GM23338 (cell line): ENCODE measurements at regions not wholly inside any gene's neighbourhood (a gene's known extent, or its start where the extent isn't known, plus 50 kb on each side); places are given as distances from the start of the nearest gene placed in this dataset.
"Not testable (repeated sequence)": the region's sequence is repeated elsewhere in the genome, so short reads cannot be mapped to it uniquely, and the experiment has no call there.

Source experiments
- ATAC-seq: fragments of 200-7000 bp; cut with Tn5 transposase; 3 replicates; pipeline ENCODE4 v1.9.1; 2020
- DNase-seq: peaks from one replicate; pipeline ENCODE4 v3.0.0-alpha.2; 2015; ENCODE audit warnings: low spot score
- H2AFZ ChIP-seq: fragments of 200-600 bp; sonication (generic); 2 replicates; pipeline ENCODE4 v1.8.0; 2016; ENCODE audit warnings: antibody characterized with exemption, mild to moderate bottlenecking, moderate library complexity
- H3F3A ChIP-seq: fragments of 200-600 bp; sonication (generic); replicated peaks from 2 replicates; pipeline ENCODE4 v1.8.0; 2017; ENCODE audit warnings: antibody characterized with exemption, mixed run types, low read depth
- H3K27ac ChIP-seq: fragments of 200-600 bp; sonication (generic); 2 replicates; pipeline ENCODE4 v1.6.1; 2016; ENCODE audit warnings: low read depth
- H3K27me3 ChIP-seq: fragments of 200-600 bp; sonication (generic); 2 replicates; pipeline ENCODE4 v1.8.0; 2016; ENCODE audit warnings: mild to moderate bottlenecking, mixed run types, moderate library complexity; ENCODE audit not compliant: insufficient read depth
- H3K36me3 ChIP-seq: fragments of 200-600 bp; sonication (generic); 2 replicates; pipeline ENCODE4 v1.8.0; 2016; ENCODE audit warnings: mild to moderate bottlenecking; ENCODE audit not compliant: insufficient read depth
- H3K4me1 ChIP-seq: fragments of 200-600 bp; sonication (generic); 2 replicates; pipeline ENCODE4 v1.8.0; 2016; ENCODE audit warnings: mild to moderate bottlenecking, moderate library complexity; ENCODE audit not compliant: insufficient read depth
- H3K4me2 ChIP-seq: fragments of 200-600 bp; sonication (generic); 2 replicates; pipeline ENCODE4 v1.7.1; 2017; ENCODE audit warnings: mixed run types
- H3K4me3 ChIP-seq: fragments of 200-600 bp; sonication (generic); 2 replicates; pipeline ENCODE4 v1.6.1; 2016; ENCODE audit warnings: mixed run types
- H3K79me2 ChIP-seq: fragments of 200-600 bp; sonication (generic); replicated peaks from 2 replicates; pipeline ENCODE4 v1.8.0; 2017; ENCODE audit warnings: mild to moderate bottlenecking; ENCODE audit not compliant: insufficient read depth
- H3K9me2 ChIP-seq: fragments of 200-600 bp; sonication (generic); 2 replicates; pipeline ENCODE4 v1.8.0; 2017; ENCODE audit not compliant: insufficient read depth
- H4K20me1 ChIP-seq: fragments of 200-600 bp; sonication (generic); replicated peaks from 2 replicates; pipeline ENCODE4 v1.8.0; 2017; ENCODE audit warnings: mild to moderate bottlenecking; ENCODE audit not compliant: insufficient read depth
- H3K27ac Mint-ChIP-seq: 2 replicates; pipeline ENCODE4 v1.8.0; 2020; ENCODE audit warnings: inconsistent platforms, mild to moderate bottlenecking, moderate library complexity, mixed read lengths
- H3K27me3 Mint-ChIP-seq: 3 replicates; pipeline ENCODE4 v1.8.0; 2022; ENCODE audit warnings: low read depth, mild to moderate bottlenecking, moderate library complexity, mixed read lengths, inconsistent platforms; ENCODE audit not compliant: insufficient read depth, poor library complexity
- H3K36me3 Mint-ChIP-seq: 3 replicates; pipeline ENCODE4 v1.8.0; 2021; ENCODE audit warnings: low read depth, mild to moderate bottlenecking, inconsistent platforms, moderate library complexity, mixed read lengths
- H3K4me1 Mint-ChIP-seq: 3 replicates; pipeline ENCODE4 v1.8.0; 2020; ENCODE audit warnings: mild to moderate bottlenecking, inconsistent platforms, mixed read lengths
- H3K4me3 Mint-ChIP-seq: 3 replicates; pipeline ENCODE4 v1.8.0; 2021; ENCODE audit warnings: moderate library complexity, mild to moderate bottlenecking, inconsistent platforms, mixed read lengths
- H3K9me3 Mint-ChIP-seq: 3 replicates; pipeline ENCODE4 v1.8.0; 2020; ENCODE audit warnings: moderate library complexity, mild to moderate bottlenecking, inconsistent platforms, mixed read lengths
- CTCF ChIP-seq, 2 experiments: fragments of 200-600 bp in 1 of 2; sonication (generic) in 1 of 2; conservative IDR thresholded peaks; 2 replicates each; pipeline versions ENCODE4 v1.5.1 to v1.6.1; 2016 to 2017; ENCODE audit warnings: antibody characterized with exemption in 2 of 2, low read depth in 2 of 2, mild to moderate bottlenecking in 2 of 2, moderate library complexity in 1 of 2
- ETS1 ChIP-seq: IDR thresholded peaks from 2 replicates; pipeline ENCODE4 v1.6.1; 2016; ENCODE audit warnings: antibody characterized with exemption
- EZH2phosphoT487 ChIP-seq: fragments of 200-600 bp; sonication (generic); IDR thresholded peaks from one replicate; pipeline ENCODE4 v1.8.1; 2018; ENCODE audit warnings: antibody characterized with exemption; ENCODE audit not compliant: unreplicated experiment
- NANOG ChIP-seq: IDR thresholded peaks from 2 replicates; pipeline ENCODE4 v1.6.1; 2016; ENCODE audit warnings: antibody characterized with exemption, borderline replicate concordance
- POLR2AphosphoS5 ChIP-seq: IDR thresholded peaks from 2 replicates; pipeline ENCODE4 v1.6.1; 2016; ENCODE audit warnings: antibody characterized with exemption, low read depth
- STAT1 ChIP-seq: IDR thresholded peaks from one replicate; pipeline ENCODE4 v1.6.1; 2016; ENCODE audit warnings: antibody characterized with exemption; ENCODE audit not compliant: unreplicated experiment
- ZNF114 ChIP-seq: fragments of 250-450 bp; sonication (Bioruptor Pico); IDR thresholded peaks from 2 replicates; pipeline ENCODE4 v1.5.0; 2020; ENCODE audit warnings: mild to moderate bottlenecking, moderate library complexity
- ZNF331 ChIP-seq: fragments of 250-450 bp; sonication (Bioruptor Pico); IDR thresholded peaks from 2 replicates; pipeline ENCODE4 v1.5.0; 2020; ENCODE audit warnings: low read depth, mild to moderate bottlenecking, moderate library complexity

GRCh38 chr1:78269591-78269990 lies 221.2 kb upstream of the PTGFR start (continued):
- TF ChIP-seq STAT1 (no peak), NANOG (no peak), CTCF (conservative IDR thresholded peaks at IDR 0.05; ENCODE audit: low read depth in 2 of 2) (no peak), ETS1 (no peak), ZNF331 (CRISPR knock-in tag) (no peak), EZH2phosphoT487 (no peak)

- H4K20me1 ChIP-seq, H3K27me3 Mint-ChIP-seq, H3K4me1 ChIP-seq, H3K4me2 ChIP-seq, H3K9me3 Mint-ChIP-seq, H3K4me3 Mint-ChIP-seq, H3K79me2 ChIP-seq, H2AFZ ChIP-seq, H3K36me3 ChIP-seq, H3K4me3 ChIP-seq, DNase-seq, H3F3A ChIP-seq, ATAC-seq, H3K27ac Mint-ChIP-seq, H3K9me2 ChIP-seq, H3K4me1 Mint-ChIP-seq, H3K27ac ChIP-seq, H3K36me3 Mint-ChIP-seq: not testable (repeated sequence)
- peaks cover 29% of the 10 kb centered on the region for H3K27me3 ChIP-seq
These were observed 219.4 kb upstream of the PTGFR start for GRCh38 chr1:78271423-78271822.

GRCh38 chr1:78274814-78275213 lies 216.0 kb upstream of the PTGFR start:
- no peaks in the 10 kb centered on the region; the same call in 1 of the 2 replicates for H3K27me3 ChIP-seq
- H3K36me3 Mint-ChIP-seq = no peaks in the 10 kb centered on the region
- H3K36me3 ChIP-seq = no peaks in the 10 kb centered on the region
- no peak overlapping the region for H3K4me3 ChIP-seq
- no peaks in the 10 kb centered on the region for H3K27me3 Mint-ChIP-seq
- H2AFZ ChIP-seq = no peak overlapping the region
- H3K9me3 Mint-ChIP-seq = no peaks in the 10 kb centered on the region
- no peak overlapping the region for H3K27ac ChIP-seq
- no peak overlapping the region for H3K4me3 Mint-ChIP-seq
- H4K20me1 ChIP-seq = no peaks in the 10 kb centered on the region
- H3K9me2 ChIP-seq = no peaks in the 10 kb centered on the region
- H3K4me1 ChIP-seq = no peaks in the 10 kb centered on the region
- H3K4me1 Mint-ChIP-seq = no peaks in the 10 kb centered on the region; the same call in 1 of the 3 replicates
- DNase-seq (no peak), ATAC-seq (no peak)
- H3K4me2 ChIP-seq = no peak overlapping the region
- no peaks in the 10 kb centered on the region for H3F3A ChIP-seq
- no peaks in the 10 kb centered on the region for H3K79me2 ChIP-seq
- H3K27ac Mint-ChIP-seq = no peak overlapping the region
- TF ChIP-seq CTCF (conservative IDR thresholded peaks at IDR 0.05; ENCODE audit: low read depth in 2 of 2) = no peak
- no peak for TF ChIP-seq ZNF331 (CRISPR knock-in tag)
- TF ChIP-seq POLR2AphosphoS5 = no peak
- no peak for TF ChIP-seq ZNF114 (CRISPR knock-in tag)
- no peak for TF ChIP-seq ETS1
- TF ChIP-seq STAT1 = no peak
- no peak for TF ChIP-seq EZH2phosphoT487
